Hepatocyte (in vitro differentiated cells): ENCODE measurements at regions not wholly inside any gene's neighbourhood (a gene's known extent, or its start where the extent isn't known, plus 50 kb on each side); places are given as distances from the start of the nearest gene placed in this dataset.

Source experiments
- CTCF ChIP-seq: fragments of 200-600 bp; sonication (generic); IDR thresholded peaks from 2 replicates; pipeline ENCODE4 v1.5.1; 2016; ENCODE audit warnings: antibody characterized with exemption, mild to moderate bottlenecking; ENCODE audit not compliant: poor library complexity
- EZH2 ChIP-seq: fragments of 200-600 bp; sonication (generic); IDR thresholded peaks from 2 replicates; pipeline ENCODE4 v1.6.1; 2016; ENCODE audit warnings: antibody characterized with exemption, mild to moderate bottlenecking, borderline replicate concordance

- TF ChIP-seq CTCF = no peak
- no peak for TF ChIP-seq EZH2
Observed at GRCh38 chr1:188762166-188762743, 1715.4 kb downstream of the BRINP3 start.
